NCI-H526 (cell line): ENCODE measurements at regions not wholly inside any gene's neighbourhood (a gene's known extent, or its start where the extent isn't known, plus 50 kb on each side); places are given as distances from the start of the nearest gene placed in this dataset.
A peak's percentile ranks its signal among the peaks of the same experiment; 100 is the strongest.

Experiments
- DNase-seq, 2 experiments: peaks; one replicate each; lab custom pipeline; 2025; lab: John Stamatoyannopoulos, UW

DNA sequence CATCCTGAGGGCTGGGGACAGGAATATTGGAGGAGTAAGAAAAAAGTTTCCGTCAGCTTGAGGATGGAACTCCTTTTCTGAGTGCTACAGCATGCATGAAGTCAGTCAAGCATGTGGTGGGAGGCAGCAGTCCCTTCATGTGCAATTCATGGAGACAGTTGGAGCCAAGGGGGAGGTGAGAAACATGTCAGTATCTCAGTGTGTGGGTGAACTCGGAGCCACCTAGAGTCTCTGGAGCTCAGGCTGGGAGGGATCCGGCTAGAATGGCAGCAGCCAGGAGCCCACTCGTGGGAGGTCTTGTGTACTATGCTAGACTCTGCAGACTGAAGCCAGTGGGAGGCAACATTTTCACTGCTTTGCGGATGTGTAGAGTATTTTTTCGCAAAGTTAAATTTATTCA is 60.3 kb downstream of the AVPR1A start:
- DNase-seq, result no peak

- no peak for DNase-seq
These were observed 64.7 kb downstream of the AVPR1A start for GRCh38 chr12:63086149-63086915.

DNA sequence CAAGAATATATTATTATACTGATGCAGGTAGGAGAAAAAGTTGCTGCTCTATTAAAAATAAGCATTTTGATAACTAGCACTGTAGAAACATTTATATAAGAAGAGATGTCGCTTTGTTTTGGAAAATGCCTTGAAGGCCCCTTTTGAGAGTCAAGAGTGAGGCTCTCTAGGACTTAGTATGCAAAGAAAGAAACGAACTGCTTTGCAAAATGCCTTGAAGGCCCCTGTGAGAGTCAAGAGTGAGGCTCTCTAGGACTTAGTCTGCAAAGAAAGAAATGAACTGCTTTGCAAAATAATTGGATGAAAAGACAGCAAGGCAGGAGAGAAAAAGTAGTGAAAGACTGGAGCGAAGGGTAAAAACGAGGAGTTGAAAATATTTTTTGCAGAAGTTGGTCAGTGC is 65.9 kb downstream of the AVPR1A start:
- DNase-seq, result no peak

GRCh38 chr12:63084501-63084900 is 66.5 kb downstream of the AVPR1A start:
- no peak for DNase-seq

GRCh38 chr12:63083046-63083445 is 68.0 kb downstream of the AVPR1A start:
- no peak for DNase-seq

DNA sequence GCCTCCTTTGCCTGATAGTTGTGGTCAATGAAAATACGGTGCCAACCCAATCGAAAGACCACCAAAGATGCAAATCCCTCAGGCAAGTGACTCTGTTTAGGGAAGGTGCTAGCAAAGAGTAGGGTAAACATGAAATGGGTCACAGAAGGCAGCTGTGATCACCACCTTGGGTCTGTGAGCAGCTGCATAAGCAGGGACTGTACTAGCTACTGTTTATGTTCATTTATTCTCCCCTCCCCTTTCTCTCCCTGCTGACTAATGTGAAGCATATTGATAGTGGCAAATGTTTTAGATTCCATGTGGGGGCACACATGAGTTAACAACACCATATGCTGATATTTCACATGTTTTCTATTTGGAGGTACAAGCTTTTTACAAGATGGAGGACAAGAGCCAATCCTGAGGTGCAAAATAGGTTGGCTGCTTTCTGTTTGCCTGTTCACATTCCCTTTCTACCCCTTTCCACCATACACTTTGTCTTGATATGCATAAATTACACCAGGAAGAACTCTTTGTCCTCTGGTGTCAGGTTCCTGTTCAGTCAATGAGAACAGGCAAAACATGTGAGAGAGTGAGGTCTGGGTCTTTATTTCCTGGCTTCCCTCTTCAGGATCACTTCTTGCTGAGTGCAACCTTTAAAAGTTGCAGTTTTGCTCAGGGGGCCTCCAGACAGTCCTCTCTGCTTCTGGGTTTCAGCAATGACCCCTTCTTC is 71.1 kb downstream of the AVPR1A start:
- peak; percentile 28 to 50 for DNase-seq

DNA sequence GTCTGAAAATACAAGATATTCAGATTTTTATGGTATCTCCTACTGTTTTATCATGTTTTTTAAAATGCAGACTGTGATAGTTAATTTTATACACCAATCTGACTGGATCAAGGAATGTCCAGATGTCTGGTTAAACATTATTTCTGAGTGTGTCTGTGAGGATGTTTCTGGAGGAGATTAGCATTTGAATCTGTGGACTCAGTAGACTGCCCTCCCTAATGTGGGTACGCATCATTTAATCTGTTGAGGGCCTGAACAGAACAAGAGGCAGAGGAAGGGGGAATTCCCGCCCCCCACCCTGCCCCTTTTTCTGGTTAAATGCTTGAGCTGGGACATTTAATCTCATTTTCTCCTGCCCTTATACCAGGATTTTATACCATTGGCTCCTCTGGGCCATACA is 72.1 kb downstream of the AVPR1A start:
- DNase-seq, result no peak

GRCh38 chr12:63075376-63076060 is 75.5 kb downstream of the AVPR1A start:
- no peak for DNase-seq

- DNase-seq, result no peak
These were observed 80.3 kb downstream of the AVPR1A start for GRCh38 chr12:63070709-63071108.

DNA sequence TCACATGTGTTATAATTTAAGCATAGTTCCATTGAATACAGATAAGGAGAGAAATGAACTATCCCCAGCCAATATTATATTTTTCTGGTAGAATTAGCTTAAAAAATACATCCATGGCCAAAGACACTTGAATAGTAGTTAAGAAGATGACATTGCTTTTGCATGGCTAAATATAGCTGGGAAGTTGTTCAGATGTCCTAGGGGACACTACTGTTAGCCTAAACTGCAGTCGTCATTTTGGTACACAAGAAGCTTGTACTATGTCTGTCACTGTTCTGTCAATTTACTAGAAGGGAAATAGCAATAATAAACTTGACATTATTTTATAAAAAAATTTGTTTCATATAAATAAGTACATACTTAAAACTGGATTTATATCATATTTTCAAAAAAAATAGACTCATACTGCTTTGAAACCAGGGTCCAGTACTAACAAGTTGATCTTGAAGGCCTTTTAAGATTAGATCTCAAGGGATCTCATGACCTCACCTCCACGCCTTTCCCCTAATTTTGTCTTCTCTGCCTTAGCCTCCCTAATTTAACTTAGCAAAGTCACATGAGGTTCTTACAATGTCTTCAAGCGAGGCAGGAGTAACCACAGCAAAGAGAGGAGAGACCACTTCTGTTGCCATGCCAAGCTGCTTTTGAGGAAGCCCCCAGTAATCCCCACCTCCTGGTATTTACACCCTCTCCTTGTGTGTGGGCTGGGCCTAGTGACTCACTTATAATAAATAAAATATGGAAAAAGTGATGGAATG is 81.0 kb downstream of the AVPR1A start:
- DNase-seq, result no peak

DNA sequence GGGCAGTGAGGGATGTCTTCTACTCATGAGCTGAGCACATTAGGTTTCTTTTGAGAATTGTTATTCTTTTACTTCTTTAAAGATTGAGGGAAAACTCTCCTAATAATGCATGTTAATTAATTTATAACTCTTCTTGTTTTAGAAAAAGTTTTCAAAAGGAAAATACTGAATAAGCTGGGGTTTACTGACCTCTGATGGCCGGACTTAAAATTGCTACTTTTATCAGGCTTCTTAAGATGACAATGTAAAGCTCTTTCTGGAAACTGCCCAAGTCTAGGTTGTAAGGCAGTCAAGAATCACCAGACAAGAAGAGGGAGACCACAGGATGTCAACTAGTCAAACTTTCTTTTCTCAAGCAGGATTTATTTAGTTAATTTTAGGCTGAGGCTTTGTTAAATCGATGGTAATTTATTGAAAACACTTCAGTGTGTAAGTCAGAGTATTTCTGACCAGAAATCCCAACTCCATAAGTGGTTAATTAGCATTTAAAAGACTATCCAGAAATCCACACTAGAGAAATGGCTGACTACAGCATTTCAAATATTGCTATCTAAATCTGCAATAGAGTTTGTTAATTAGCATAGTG is 82.1 kb downstream of the AVPR1A start:
- DNase-seq, result peak; percentile 30 to 56

GRCh38 chr12:63066782-63067181 is 84.2 kb downstream of the AVPR1A start:
- no peak for DNase-seq

GRCh38 chr12:63066136-63066535 is 84.9 kb downstream of the AVPR1A start:
- no peak for DNase-seq

- no peak for DNase-seq
These were observed 86.9 kb downstream of the AVPR1A start for GRCh38 chr12:63064080-63064479.

DNA sequence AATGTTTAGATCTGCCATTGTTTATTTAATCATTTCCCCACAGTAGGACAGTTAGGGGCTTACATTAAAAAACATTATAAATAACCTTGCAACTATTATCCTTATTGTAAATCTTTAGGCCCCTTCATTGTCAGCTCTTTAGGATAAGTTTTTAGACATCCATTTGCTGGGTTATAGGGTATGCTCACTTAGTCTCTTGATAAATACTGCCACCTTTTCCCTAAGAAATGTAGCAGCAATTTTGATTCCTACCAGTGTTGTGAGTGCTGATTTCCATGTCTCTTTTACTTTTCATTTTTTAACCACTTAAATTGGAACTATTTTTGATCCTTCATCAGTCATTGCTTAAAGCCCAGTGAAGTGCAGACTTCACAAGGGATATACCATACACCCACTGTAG is 94.4 kb downstream of the AVPR1A start:
- DNase-seq, result no peak

DNA sequence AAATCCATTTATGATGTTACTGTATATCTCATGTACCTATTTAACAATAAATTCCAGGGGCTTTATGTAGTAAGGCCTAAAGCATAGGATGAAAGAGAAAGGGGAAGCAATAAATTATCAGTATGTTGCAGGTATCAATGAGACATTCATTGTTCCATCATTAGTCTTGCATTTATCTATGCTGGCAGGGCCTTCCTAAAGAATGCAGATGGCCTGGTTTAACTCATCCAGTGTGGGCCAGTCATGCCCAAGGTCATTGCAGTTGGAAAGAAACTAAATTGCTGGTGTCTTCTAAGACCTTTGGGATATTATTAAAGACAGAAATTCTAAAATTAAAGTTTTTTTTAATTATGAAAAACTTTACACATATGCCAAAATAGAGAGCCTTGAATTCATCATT is 98.3 kb downstream of the AVPR1A start:
- no peak for DNase-seq

DNA sequence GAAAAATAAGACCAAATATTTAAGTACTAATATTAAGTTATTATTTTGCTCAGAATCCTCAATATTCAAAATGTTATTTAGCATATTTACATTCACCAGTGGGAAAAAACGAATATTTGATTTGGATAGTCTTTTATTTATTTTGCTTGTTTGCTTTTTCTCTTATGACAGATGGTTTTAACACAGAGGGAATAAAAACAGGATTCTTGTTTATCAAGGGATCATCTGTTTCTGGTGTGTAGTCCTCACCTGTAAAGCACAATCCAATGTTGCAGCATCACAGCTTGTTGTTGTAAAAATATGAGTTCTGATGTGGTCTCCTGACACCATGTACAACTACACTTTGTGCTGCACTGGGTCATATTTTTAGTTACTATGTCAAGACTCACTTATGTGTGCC is 103.9 kb downstream of the AVPR1A start:
- no peak for DNase-seq

DNA sequence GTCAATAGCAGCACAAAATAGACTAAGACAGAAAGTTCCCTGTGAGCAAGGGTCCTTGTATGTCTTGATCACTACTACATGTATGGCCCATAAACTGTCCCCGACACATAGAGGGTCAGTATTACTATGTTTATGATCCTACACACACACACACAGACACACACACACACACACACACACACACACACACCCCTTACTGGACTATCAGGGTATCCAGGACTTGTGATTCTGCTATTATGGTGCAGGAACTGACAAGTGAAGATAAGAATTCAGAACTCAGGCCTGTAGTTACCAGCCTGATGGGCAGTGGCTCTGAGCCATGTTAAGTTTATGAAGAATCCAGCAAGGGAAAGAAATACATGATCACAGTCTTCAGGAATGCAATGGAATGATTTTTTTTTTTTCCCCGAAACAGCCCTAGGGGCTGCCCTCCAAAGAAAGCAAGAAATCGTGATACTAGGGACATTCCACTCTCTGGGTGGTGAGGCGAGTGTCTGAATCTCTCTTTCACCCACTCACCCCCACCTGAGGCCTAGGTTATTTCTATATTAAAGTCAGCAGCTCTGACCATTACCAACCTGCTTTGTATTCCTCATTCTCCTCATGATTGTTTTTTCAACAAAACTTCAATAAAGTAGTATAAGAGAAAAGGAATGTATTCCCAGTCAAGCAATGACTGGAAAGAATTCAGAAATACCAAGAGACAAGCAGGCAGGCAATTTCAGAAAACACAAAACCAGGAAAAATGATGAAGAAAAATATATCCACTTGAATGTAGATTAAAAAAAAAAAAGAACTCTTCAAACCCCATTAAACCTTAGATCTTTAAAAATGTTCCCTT is 105.8 kb downstream of the AVPR1A start:
- no peak for DNase-seq

- no peak for DNase-seq
These were observed 107.7 kb upstream of the PPM1H start for GRCh38 chr12:63042646-63043045.

- no peak for DNase-seq
These were observed 106.7 kb upstream of the PPM1H start for GRCh38 chr12:63041601-63042000.
